Mesothelial cell of epicardium (in vitro differentiated cells): ENCODE measurements at regions not wholly inside any gene's neighbourhood (a gene's known extent, or its start where the extent isn't known, plus 50 kb on each side); places are given as distances from the start of the nearest gene placed in this dataset.
A peak's percentile ranks its signal among the peaks of the same experiment; 100 is the strongest.

Source experiments
- DNase-seq, 2 experiments: peaks; one replicate each; pipeline ENCODE4 v3.0.0; 2021; ENCODE audit warnings: low spot score in 2 of 2; ENCODE audit not compliant: unreplicated experiment in 2 of 2
- H3K27ac Mint-ChIP-seq: 2 replicates; pipeline ENCODE4 v1.8.0; 2021; ENCODE audit warnings: mixed read lengths
- H3K27me3 Mint-ChIP-seq: 2 replicates; pipeline ENCODE4 v1.8.0; 2021; ENCODE audit warnings: low read depth, mixed read lengths
- H3K36me3 Mint-ChIP-seq: 2 replicates; pipeline ENCODE4 v1.8.0; 2021; ENCODE audit warnings: mixed read lengths
- H3K4me1 Mint-ChIP-seq: 2 replicates; pipeline ENCODE4 v1.8.0; 2021; ENCODE audit warnings: mixed read lengths
- H3K4me3 Mint-ChIP-seq: 2 replicates; pipeline ENCODE4 v1.8.0; 2021; ENCODE audit warnings: mild to moderate bottlenecking, moderate library complexity, mixed read lengths
- H3K9me3 Mint-ChIP-seq: 2 replicates; pipeline ENCODE4 v1.8.0; 2021; ENCODE audit warnings: mixed read lengths
- TF ChIP-seq, protein P1 (sequence below): fragments of 200-600 bp; sonication (generic); IDR thresholded peaks from one replicate; pipeline ENCODE4 v1.5.0; 2021; ENCODE audit warnings: antibody characterized with exemption; ENCODE audit not compliant: unreplicated experiment

GRCh38 chr2:8583400-8584173 lies 98.3 kb upstream of the ID2 start:
- Mint-ChIP-seq H3K9me3 (no peaks in the 10 kb centered on the region), H3K4me3 (peak overlapping the region; percentile 53), H3K27ac (peak overlapping the region; percentile 84), H3K36me3 (no peaks in the 10 kb centered on the region), H3K27me3 (no peaks in the 10 kb centered on the region), H3K4me1 (peaks cover 58% of the 10 kb centered on the region)
- DNase-seq = peak; percentile 89 to 97
- TF ChIP-seq, protein P1, sequence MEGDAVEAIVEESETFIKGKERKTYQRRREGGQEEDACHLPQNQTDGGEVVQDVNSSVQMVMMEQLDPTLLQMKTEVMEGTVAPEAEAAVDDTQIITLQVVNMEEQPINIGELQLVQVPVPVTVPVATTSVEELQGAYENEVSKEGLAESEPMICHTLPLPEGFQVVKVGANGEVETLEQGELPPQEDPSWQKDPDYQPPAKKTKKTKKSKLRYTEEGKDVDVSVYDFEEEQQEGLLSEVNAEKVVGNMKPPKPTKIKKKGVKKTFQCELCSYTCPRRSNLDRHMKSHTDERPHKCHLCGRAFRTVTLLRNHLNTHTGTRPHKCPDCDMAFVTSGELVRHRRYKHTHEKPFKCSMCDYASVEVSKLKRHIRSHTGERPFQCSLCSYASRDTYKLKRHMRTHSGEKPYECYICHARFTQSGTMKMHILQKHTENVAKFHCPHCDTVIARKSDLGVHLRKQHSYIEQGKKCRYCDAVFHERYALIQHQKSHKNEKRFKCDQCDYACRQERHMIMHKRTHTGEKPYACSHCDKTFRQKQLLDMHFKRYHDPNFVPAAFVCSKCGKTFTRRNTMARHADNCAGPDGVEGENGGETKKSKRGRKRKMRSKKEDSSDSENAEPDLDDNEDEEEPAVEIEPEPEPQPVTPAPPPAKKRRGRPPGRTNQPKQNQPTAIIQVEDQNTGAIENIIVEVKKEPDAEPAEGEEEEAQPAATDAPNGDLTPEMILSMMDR = no peak

GRCh38 chr2:8584174-8585066 lies 97.4 kb upstream of the ID2 start:
- no peak for DNase-seq
- Mint-ChIP-seq H3K27me3 (no peaks in the 10 kb centered on the region), H3K27ac (peak overlapping the region; percentile 81), H3K4me1 (peaks cover 52% of the 10 kb centered on the region), H3K9me3 (no peaks in the 10 kb centered on the region), H3K36me3 (no peaks in the 10 kb centered on the region), H3K4me3 (peak overlapping the region; percentile 53)
- TF ChIP-seq, protein P1 = no peak

DNA sequence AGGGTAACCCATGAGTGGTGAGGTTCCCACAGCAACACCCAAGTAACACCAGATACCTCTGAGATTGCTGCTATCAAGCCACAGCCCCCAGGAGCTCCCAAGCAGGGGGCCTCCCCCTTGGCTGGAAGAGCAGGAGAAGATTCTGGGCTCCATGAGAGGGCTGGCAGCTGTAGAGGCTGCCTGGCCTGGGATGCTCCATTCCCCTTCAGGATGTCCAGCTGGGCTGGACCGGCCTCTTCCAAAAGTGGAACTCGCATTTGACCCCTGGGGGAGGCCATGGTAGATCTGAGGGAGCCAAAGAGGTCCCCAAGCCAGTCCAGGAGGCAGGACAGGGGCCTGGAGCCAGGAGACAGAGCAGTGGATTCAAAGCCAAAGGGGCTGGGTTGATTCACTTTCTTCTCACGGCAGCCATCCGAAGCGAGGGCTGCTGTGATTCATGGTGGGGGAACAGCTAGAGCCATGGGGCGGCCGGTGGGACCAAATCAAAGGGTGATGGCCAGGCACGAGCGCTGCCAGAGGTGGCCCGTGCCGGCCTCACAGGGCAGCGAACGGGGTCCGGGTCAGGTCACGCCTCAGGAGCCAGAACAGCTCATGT lies 95.3 kb upstream of the ID2 start:
- no peaks in the 10 kb centered on the region for H3K9me3 Mint-ChIP-seq
- H3K4me3 Mint-ChIP-seq = no peak overlapping the region
- peaks cover 51% of the 10 kb centered on the region for H3K4me1 Mint-ChIP-seq
- TF ChIP-seq, protein P1 = no peak
- no peaks in the 10 kb centered on the region for H3K27me3 Mint-ChIP-seq
- no peak for DNase-seq
- no peaks in the 10 kb centered on the region for H3K36me3 Mint-ChIP-seq
- peak overlapping the region; percentile 21 for H3K27ac Mint-ChIP-seq

- TF ChIP-seq, protein P1 = no peak
- DNase-seq = no peak
- H3K36me3 Mint-ChIP-seq = no peaks in the 10 kb centered on the region
- no peaks in the 10 kb centered on the region for H3K9me3 Mint-ChIP-seq
- no peaks in the 10 kb centered on the region for H3K27me3 Mint-ChIP-seq
- no peak overlapping the region for H3K4me3 Mint-ChIP-seq
- H3K4me1 Mint-ChIP-seq = peaks cover 50% of the 10 kb centered on the region
- no peak overlapping the region for H3K27ac Mint-ChIP-seq
Observed at GRCh38 chr2:8587251-8587791, 94.5 kb upstream of the ID2 start.

DNA sequence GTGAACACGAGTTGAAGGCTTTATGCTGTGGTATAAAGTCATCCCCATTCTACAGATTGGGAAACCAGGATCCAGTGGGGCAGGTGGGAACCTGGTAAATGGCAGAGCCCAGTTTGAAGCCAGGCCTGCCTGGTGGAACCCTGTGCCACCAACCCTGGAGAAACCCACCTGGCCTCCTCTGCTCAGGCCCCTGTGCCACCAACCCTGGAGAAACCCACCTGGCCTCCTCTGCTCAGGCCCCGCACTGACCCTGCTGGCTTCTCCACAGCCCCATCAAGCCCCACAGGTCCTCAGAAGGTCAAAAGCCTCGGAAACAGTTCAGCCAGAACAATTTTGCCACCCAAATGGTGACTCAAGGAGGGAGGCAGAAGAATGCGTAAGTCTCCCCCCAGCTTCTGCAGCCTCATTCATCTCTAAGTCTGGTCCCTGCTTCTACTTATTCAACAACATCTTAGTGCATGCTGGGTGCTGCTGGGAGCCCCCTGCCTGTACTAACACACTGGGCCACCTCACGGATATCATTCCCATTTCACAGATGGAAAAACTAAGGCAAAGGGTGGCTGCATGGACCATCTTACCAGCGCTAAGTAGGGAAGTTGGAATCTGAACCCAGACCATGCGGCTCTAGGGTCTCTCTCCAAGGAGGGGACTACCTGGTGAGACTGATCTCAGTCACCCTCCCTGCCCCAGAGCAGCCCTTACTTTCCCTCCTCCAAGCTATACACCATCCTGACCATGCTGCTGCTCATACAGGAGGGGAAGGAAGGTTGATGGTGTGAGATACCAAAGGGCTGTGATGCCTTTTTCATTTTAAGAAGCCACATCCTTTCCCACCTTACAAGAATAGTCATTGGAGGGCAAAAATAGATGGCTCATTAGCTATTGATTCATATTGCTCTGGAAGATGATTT lies 93.7 kb upstream of the ID2 start:
- TF ChIP-seq, protein P1 = no peak
- H3K9me3 Mint-ChIP-seq = no peaks in the 10 kb centered on the region
- H3K4me1 Mint-ChIP-seq = peaks cover 44% of the 10 kb centered on the region
- H3K27me3 Mint-ChIP-seq = no peaks in the 10 kb centered on the region
- H3K4me3 Mint-ChIP-seq = no peak overlapping the region
- no peak overlapping the region for H3K27ac Mint-ChIP-seq
- no peaks in the 10 kb centered on the region for H3K36me3 Mint-ChIP-seq
- no peak for DNase-seq
